KOPT-K1 (cell line): ENCODE measurements at regions not wholly inside any gene's neighbourhood (a gene's known extent, or its start where the extent isn't known, plus 50 kb on each side); places are given as distances from the start of the nearest gene placed in this dataset.
"Not testable (repeated sequence)": the region's sequence is repeated elsewhere in the genome, so short reads cannot be mapped to it uniquely, and the experiment has no call there.

ENCODE experiments used
- H3K27ac ChIP-seq: fragments of 200-600 bp; sonication (generic); 2 replicates; pipeline ENCODE4 v1.5.1; 2016; ENCODE audit warnings: antibody characterized with exemption, mild to moderate bottlenecking, low read depth, low read length; ENCODE audit not compliant: poor library complexity, severe bottlenecking
- H3K36me3 ChIP-seq: fragments of 200-600 bp; sonication (generic); 2 replicates; pipeline ENCODE4 v1.5.1; 2017; ENCODE audit warnings: antibody characterized with exemption, mild to moderate bottlenecking, low read length, moderate library complexity; ENCODE audit not compliant: insufficient read depth
- H3K9me3 ChIP-seq: fragments of 200-600 bp; sonication (generic); 2 replicates; pipeline ENCODE4 v1.5.1; 2017; ENCODE audit warnings: antibody characterized with exemption, low read length, mild to moderate bottlenecking; ENCODE audit not compliant: insufficient read depth, poor library complexity, severe bottlenecking

DNA sequence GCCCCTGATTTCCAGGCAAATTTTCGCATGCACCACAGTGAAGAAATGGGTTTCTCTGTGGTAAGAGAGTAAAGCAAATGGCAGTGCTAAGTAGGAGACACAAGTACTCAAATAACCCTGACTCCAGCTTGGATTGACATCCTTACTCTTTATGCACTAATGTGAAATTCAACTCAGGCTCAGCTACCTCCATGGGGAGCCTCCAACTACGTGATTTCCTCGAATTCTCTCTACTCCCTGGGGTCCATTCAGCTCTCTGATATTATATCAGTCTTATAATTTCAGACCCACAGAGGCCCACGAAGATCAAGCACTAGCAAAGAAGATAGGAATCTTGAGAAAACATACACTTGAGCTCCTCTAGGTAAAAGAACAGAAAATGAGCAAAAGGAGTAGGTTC, 407.6 kb upstream of the CCDC54 start:
- no peaks in the 10 kb centered on the region for H3K36me3 ChIP-seq
- H3K27ac ChIP-seq = no peak overlapping the region
- no peaks in the 10 kb centered on the region for H3K9me3 ChIP-seq

DNA sequence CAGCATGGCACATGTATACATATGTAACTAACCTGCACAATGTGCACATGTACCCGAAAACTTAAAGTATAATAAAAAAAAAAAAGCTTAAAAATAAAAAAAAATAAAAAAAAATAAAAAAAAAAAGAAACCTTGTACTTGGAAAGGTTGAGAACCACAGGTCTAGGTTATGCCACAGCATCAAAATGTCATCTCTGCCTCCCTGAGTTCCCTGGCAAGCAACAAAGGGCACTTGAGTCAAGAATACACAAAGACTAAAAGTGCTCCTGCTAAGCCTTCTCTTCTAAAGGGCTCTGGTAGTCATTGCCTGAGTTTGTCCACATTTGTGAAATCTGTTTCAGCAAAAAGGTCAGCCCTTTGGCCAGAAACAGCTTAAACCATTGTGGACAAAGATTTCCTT, 395.8 kb upstream of the CCDC54 start:
- no peaks in the 10 kb centered on the region for H3K9me3 ChIP-seq
- H3K27ac ChIP-seq = no peak overlapping the region
- no peaks in the 10 kb centered on the region for H3K36me3 ChIP-seq

DNA sequence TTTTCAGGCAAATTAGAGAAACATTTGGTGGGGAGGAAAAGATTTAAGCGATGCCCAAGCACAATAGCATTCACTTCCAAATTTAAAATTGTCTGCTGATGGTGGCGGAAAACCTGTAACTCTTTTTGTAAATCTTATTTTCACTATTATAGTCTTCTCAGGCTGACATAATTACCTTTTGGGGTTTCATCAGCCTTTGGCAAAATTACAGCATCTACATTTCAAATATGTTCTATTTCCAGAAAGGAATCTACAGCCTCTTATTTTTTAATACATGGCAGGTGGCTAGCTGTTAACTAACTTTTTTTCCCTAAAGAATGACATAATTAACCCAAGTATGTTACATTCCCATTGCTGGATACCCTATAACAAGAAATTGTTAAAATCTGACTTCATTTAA, 391.5 kb upstream of the CCDC54 start:
- Histone ChIP-seq H3K36me3 (no peaks in the 10 kb centered on the region), H3K27ac (no peak overlapping the region), H3K9me3 (peaks cover 15% of the 10 kb centered on the region)

DNA sequence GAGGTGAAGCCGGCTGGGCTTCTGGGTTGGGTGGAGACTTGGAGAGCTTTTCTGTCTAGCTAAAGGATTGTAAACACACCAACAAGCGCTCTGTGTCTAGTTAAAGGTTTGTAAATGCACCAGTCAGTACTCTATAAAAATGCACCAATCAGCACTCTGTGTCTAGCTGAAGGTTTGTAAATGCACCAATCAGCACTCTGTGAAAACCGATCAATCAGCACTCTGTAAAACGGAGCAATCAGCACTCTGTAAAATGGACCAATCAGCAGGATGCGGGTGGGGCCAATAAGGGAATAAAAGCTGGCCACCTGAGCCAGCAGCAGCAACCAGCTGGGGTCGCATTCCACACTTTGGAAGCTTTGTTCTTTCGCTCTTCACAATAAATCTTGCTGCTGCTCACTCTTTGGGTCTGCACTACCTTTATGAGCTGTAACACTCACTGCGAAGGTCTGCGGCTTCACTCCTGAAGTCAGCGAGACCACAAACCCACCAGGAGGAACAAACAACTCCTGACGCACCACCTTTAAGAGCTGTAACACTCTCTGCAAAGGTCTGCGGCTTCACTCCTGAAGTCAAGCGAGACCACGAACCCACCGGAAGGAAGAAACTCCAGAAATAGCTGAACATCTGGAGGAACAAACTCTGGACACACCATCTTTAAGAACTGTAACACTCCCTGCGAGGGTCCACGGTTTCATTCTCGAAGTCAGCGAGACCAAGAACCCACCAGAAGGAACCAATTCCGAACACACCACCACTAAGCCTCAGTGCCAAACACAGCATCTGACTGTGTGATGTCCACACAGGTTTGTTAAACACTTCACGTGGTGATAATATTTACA, 378.2 kb upstream of the CCDC54 start:
- not testable (repeated sequence) for H3K36me3 ChIP-seq, H3K27ac ChIP-seq
- peaks cover 16% of the 10 kb centered on the region for H3K9me3 ChIP-seq

DNA sequence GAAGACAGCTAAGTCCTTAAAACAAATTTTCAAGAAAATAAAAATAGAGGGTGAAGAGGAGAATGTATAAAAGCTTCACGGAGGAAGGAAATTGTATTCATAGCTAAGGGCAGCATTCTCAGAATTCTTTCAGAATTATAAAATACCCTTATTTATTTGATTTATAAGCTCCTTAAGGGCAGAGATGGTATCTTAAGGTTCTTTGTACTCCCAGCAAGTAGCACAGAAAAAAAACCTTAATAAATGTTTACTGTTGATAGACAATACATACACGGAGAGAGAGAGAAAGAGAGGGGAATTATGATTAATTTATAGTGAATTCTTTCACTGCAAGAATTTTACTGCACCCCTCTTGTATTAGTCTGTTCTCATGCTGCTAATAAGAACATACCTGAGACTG, 375.6 kb upstream of the CCDC54 start:
- Histone ChIP-seq H3K36me3 (no peaks in the 10 kb centered on the region), H3K27ac (no peak overlapping the region), H3K9me3 (peaks cover 14% of the 10 kb centered on the region)

DNA sequence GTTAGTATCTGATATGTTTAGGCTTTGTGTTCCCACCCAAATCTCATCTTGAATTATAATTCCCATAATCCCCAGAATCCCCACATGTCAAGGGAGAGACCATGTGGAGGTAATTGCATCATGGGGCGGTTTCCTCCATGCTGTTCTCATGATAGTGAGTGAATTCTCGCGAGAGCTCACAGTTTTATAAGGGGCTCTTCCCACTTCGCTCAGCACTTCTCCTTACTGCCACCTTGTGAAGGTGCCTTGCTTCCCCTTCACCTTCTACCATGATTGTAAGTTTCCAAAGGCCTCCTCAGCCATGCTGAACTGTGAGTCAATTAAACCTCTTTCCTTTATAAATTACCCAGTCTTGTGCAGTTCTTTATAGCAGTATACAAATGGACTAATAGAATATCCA, 371.9 kb upstream of the CCDC54 start:
- H3K9me3 ChIP-seq = peaks cover 14% of the 10 kb centered on the region
- not testable (repeated sequence) for H3K27ac ChIP-seq, H3K36me3 ChIP-seq

DNA sequence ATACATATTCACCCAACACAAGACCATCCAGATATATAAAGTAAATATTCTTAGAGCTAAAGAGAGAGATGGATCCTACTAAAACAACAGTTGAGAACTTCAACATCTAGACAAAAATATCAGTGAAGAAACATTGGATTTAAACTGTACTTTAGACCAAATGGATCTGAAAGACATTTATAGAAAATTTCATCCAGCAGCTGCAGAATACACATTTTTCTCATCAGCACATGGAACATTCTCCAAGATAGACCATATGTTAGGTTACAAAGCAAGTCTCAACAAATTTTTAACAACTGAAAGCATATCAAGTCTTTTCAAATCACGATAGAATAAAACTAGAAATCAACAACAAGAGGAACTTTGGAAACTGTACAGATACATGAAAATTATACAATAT, 369.0 kb upstream of the CCDC54 start:
- Histone ChIP-seq H3K27ac (no peak overlapping the region), H3K36me3 (no peaks in the 10 kb centered on the region), H3K9me3 (no peaks in the 10 kb centered on the region)

DNA sequence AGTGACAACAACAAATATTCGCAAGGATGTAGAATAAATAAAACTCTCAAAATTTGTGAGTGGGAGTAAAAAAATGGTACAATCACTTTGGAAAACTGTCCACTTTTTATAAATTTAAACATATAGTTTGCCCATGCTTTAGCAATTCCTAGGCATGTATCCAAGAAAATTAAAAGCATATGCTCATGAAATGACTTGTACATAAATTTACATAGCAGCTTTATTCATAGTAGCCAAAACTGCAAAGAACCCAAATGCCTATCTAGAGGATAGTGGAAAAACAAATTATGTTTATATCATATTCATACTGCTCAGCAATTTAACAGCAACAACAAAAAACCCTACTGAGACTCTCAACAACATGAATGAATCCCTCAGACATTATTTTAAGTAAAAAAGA, 363.6 kb upstream of the CCDC54 start:
- peaks cover 21% of the 10 kb centered on the region for H3K9me3 ChIP-seq
- H3K36me3 ChIP-seq = no peaks in the 10 kb centered on the region
- no peak overlapping the region for H3K27ac ChIP-seq

DNA sequence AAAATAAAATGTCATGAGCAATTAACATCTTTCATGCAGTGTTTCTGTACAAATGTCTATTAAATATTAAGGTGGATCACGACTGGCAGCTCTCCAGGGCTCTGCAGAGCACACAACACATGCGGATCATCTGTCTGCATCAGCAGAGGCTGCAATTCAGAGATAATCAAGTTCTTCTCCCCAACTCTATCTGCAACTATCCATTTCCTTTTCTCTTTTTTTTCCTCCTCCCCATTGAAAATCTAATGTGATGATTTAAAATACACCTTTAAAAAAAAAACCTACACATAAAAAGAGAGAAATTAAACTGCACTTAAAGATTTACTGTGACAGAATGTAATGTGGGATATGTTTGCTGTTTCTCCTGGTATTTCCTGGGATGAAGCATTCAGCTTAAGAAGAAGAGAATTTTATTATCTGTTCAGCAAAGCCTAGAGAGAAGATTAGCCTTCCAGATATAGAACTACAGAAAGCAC, 352.6 kb upstream of the CCDC54 start:
- Histone ChIP-seq H3K27ac (no peak overlapping the region), H3K36me3 (no peaks in the 10 kb centered on the region), H3K9me3 (no peaks in the 10 kb centered on the region)

DNA sequence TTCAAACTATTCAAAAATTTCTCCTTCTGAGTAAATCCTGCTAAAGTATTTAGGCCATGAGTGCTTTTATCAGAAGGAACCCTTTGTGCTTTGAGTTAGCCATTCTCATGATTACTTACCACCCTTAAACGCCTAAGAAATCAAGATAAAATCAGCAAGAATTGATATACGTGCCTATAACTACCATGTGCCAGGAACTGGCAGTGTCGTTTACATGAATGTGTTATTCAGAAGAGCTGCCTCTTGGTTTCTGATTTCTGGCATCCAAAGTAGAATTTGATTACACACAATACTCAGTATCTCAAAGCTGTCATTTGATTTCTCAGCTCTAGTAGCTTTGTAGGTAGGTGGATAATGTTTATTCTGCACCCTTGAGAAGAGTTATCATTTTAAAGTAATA, 351.3 kb upstream of the CCDC54 start:
- H3K9me3 ChIP-seq = no peaks in the 10 kb centered on the region
- H3K36me3 ChIP-seq = no peaks in the 10 kb centered on the region
- no peak overlapping the region for H3K27ac ChIP-seq

DNA sequence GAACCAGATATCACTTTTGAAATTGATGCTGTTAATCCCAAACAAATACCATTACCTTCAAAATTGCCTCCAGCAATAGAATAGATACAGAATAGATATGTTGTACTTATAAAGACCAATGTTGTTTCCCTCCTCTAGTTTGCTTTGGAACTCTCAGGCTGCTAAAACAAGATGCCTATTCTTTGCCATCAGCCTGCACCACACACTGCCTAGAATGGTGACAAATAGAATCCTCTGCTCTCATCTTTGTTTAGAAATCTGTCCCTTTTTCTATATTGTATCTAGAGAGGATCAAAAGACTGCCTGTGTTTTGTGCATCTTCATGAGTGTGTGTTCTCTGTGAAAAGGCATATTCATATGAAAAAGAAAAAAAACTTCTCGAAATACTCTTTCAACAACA, 349.2 kb upstream of the CCDC54 start:
- Histone ChIP-seq H3K9me3 (no peaks in the 10 kb centered on the region), H3K27ac (no peak overlapping the region), H3K36me3 (no peaks in the 10 kb centered on the region)

DNA sequence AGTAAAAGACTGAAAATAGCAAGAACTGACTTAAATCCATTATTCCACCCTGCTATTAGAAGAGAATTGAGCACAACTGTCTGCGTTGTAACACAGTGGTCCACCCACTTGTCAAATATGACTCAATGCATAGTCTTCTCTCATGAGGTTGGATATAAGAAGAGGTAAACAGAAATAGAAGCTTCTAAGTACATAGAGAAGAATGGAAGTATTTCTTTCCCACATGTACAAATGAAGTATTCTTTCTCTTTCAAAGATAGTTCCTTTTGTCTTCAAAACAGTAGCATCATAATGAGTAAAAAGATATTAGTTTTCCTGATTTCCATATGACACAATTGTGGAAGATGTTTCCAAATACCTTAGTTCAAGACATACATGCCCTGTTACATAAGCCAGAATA, 348.6 kb upstream of the CCDC54 start:
- H3K36me3 ChIP-seq = no peaks in the 10 kb centered on the region
- no peaks in the 10 kb centered on the region for H3K9me3 ChIP-seq
- no peak overlapping the region for H3K27ac ChIP-seq

DNA sequence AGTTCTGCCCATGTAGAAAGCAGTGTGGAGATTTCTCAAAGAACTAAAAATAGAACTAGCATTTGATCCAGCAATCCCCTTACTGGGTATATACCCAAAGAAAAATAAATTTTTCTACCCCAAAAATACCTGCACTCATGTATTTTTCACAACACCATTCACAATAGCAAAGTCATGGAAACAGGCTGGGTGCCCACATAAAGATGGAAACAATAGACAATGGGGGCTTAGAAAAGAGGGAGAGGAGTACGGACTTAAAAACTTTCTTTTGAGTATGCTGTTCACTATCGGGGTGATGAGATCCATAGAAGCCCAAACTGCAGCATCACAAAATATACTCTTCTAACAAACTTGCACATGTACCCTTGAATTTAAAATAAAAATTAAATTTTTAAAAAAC, 345.1 kb upstream of the CCDC54 start:
- H3K36me3 ChIP-seq = no peaks in the 10 kb centered on the region
- peaks cover 10% of the 10 kb centered on the region for H3K9me3 ChIP-seq
- no peak overlapping the region for H3K27ac ChIP-seq

DNA sequence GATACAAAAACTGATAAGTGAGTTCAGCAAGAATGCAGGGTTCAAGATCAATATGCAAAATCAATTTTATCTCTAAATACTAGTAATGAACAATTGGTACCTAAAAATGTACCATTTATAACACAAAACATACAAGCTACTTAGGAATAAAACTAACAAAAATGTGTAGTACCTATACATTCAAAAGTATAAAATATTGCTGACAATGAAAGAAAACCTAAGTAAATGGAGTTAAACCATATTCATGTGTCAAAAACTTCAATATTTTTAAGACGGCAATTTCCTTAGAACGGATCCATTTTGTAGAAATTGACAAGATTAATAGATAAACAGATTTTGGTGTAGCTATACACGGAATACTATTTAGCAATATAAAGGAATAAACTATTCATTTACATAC, 343.1 kb upstream of the CCDC54 start:
- no peaks in the 10 kb centered on the region for H3K36me3 ChIP-seq
- H3K9me3 ChIP-seq = peaks cover 22% of the 10 kb centered on the region
- no peak overlapping the region for H3K27ac ChIP-seq

DNA sequence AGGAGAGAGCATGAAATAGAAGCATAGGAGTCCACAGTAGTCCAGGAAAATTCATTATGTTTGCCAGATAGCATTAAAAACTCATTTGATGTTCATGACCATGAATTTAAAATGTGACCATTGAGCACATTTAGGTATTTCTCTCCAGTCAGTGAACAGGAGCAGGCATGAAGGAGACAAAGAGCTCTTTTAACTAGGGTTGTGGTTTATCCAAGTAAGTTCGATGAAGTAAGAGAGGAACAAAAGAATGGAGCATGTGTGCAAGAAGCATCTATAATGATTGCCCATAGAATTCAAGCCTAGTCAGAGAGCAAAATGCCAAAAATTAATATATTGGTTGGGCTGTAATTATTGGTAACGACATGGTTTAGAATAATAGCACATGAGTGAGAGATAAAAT, 342.1 kb upstream of the CCDC54 start:
- H3K36me3 ChIP-seq = no peaks in the 10 kb centered on the region
- no peak overlapping the region for H3K27ac ChIP-seq
- H3K9me3 ChIP-seq = peaks cover 22% of the 10 kb centered on the region

DNA sequence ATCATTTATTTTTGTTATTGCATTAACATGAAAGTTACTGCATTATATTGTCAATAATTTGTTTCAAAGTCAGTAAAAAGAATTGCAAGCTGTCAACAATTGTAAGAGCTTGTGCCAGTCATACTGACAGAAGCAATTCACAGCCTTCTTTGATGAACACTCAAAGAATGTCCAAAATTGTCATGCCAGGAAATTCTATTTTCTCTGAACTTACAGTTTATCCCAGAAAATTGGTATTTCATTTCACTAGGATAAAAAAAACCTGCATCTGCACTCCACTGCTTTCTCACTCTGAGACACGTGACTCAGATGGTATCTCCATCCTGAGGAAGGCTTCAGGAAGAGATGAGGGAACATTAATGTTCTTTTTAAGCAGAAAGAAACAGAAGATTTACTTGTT, 332.6 kb upstream of the CCDC54 start:
- Histone ChIP-seq H3K36me3 (no peaks in the 10 kb centered on the region), H3K9me3 (peaks cover 4% of the 10 kb centered on the region), H3K27ac (no peak overlapping the region)
